ENCODE measurements at regions not wholly inside any gene's neighbourhood (a gene's known extent, or its start where the extent isn't known, plus 50 kb on each side); places are given as distances from the start of the nearest gene placed in this dataset.

DNA sequence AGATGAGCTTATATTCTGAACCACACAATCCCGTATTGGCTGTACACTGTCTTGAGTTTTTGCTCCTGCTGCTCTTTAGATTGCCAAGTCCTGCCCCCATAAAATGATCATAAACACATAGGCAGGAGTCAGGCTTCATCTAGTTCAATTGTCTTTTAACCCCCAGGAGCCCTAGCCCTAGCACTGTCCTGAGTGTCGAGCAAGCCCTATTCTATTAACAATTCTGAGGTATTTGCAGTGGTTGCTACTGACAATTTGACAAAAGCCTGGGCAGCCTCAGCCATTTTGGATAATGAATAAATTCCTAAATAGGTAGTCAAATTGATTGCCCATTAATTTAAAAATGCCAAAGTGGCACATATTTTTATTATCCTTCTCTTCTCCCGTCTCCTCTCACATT is 257.2 kb downstream of the YTHDC2 start:
- DNase-seq, result no peak
- H3K27ac ChIP-seq (ENCODE audit: insufficient read length, low read depth, low read length), result no peak overlapping the region

More for the DNA sequence above, 257.2 kb downstream of the YTHDC2 start:
- Histone ChIP-seq H2BK12ac (ENCODE audit: insufficient read length, low read depth, low read length) (no peak overlapping the region), H2BK15ac (ENCODE audit: low read depth, low read length) (no peak overlapping the region), H3K27me3 (ENCODE audit: insufficient read depth, low read length) (no peaks in the 10 kb centered on the region), H2BK5ac (ENCODE audit: insufficient read length, low read length) (no peak overlapping the region), H4K91ac (ENCODE audit: insufficient read length, low read depth, low read length) (no peak overlapping the region), H4K5ac (ENCODE audit: insufficient read length, low read depth, low read length) (no peak overlapping the region), H3T11ph (ENCODE audit: low read length) (no peak overlapping the region), H3K79me1 (ENCODE audit: insufficient read depth, low read depth, low read length, poor library complexity, severe bottlenecking) (no peaks in the 10 kb centered on the region), H3K14ac (ENCODE audit: insufficient read depth, low read length) (no peak overlapping the region), H2BK20ac (ENCODE audit: low read depth, low read length, poor library complexity, severe bottlenecking) (no peak overlapping the region), H2AFZ (ENCODE audit: low read length) (no peak overlapping the region), H2BK120ac (ENCODE audit: low read depth, low read length, poor library complexity, severe bottlenecking) (no peak overlapping the region), H2AK5ac (ENCODE audit: insufficient read length, low read length) (no peak overlapping the region), H3K79me2 (ENCODE audit: insufficient read depth, low read length) (no peaks in the 10 kb centered on the region), H3K23me2 (ENCODE audit: insufficient read length, low read depth, low read length, poor library complexity, severe bottlenecking) (no peaks in the 10 kb centered on the region), H3K56ac (ENCODE audit: insufficient read length, low read depth, low read length) (no peak overlapping the region), H3K9ac (ENCODE audit: extremely low read depth, insufficient read length, low read length) (no peak overlapping the region), H3K4me2 (ENCODE audit: insufficient read depth, insufficient read length, low read length) (no peak overlapping the region), H3K9me3 (ENCODE audit: control insufficient read depth, low read depth, low read length) (no peaks in the 10 kb centered on the region), H3K23ac (ENCODE audit: insufficient read length, low read depth, low read length) (no peak overlapping the region), H4K20me1 (ENCODE audit: control insufficient read depth, insufficient read depth, insufficient read length) (no peaks in the 10 kb centered on the region), H3K4me1 (ENCODE audit: insufficient read depth, low read length) (peaks cover under 1% of the 10 kb centered on the region), H3K4ac (ENCODE audit: low read depth, low read length) (no peak overlapping the region), H3K18ac (ENCODE audit: insufficient read length, low read depth, low read length) (no peak overlapping the region), H4K8ac (replicated peaks; ENCODE audit: insufficient read length, low read depth, low read length) (no peak overlapping the region)
- no peaks in the 10 kb centered on the region; the same call in none of the 2 replicates for H3K27me3 Mint-ChIP-seq (ENCODE audit: low read depth)
- WGBS (ENCODE audit: extremely low coverage, insufficient read length, low lambda C conversion rate), result 100% methylated on average over 1 of the region's 3 CpGs
- H3K36me3 Mint-ChIP-seq (ENCODE audit: insufficient read depth in 1 of 3, low read depth in 3 of 3), result peaks cover 24 to 27% (median 24%) of the 10 kb centered on the region in 3 experiments
- no peak overlapping the region for H3K4me3 Mint-ChIP-seq
- peaks cover 6 to 14% of the 10 kb centered on the region in 2 experiments for H3K4me1 Mint-ChIP-seq
- peaks cover 27 to 30% of the 10 kb centered on the region in 2 experiments for H3K9me3 Mint-ChIP-seq
- peak overlapping the region in 1 of 3 experiments; percentile 79; a peak in 2 of 7 replicates for H3K27ac Mint-ChIP-seq
- TF ChIP-seq, protein P1, sequence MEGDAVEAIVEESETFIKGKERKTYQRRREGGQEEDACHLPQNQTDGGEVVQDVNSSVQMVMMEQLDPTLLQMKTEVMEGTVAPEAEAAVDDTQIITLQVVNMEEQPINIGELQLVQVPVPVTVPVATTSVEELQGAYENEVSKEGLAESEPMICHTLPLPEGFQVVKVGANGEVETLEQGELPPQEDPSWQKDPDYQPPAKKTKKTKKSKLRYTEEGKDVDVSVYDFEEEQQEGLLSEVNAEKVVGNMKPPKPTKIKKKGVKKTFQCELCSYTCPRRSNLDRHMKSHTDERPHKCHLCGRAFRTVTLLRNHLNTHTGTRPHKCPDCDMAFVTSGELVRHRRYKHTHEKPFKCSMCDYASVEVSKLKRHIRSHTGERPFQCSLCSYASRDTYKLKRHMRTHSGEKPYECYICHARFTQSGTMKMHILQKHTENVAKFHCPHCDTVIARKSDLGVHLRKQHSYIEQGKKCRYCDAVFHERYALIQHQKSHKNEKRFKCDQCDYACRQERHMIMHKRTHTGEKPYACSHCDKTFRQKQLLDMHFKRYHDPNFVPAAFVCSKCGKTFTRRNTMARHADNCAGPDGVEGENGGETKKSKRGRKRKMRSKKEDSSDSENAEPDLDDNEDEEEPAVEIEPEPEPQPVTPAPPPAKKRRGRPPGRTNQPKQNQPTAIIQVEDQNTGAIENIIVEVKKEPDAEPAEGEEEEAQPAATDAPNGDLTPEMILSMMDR (conservative IDR thresholded peaks at IDR 0.05), result no peak
